K562 (cell line): ENCODE measurements at regions not wholly inside any gene's neighbourhood (a gene's known extent, or its start where the extent isn't known, plus 50 kb on each side); places are given as distances from the start of the nearest gene placed in this dataset.

Source experiments
- ATAC-seq: fragments of 200-7000 bp; cut with Tn5 transposase; 3 replicates; pipeline ENCODE4 v1.9.1; 2020; ENCODE audit warnings: moderate library complexity
- BruUV-seq: library from RNA; stranded (reverse); fragments of 400-500 nt; replicated peaks from 2 replicates; lab custom pipeline; 2021; lab: Mats Ljungman, UMichigan
- CTCF ChIA-PET: fragments of 300-600 bp; formaldehyde crosslinking; extraction: SDS; loops from one replicate; lab custom pipeline; 2021; ENCODE audit warnings: low intra/inter-chr PET ratio; lab: Yijun Ruan, JAX
- POLR2A ChIA-PET: fragments of 300-600, 350-650 bp; sonication (Branson Sonifier 250); formaldehyde crosslinking; extraction: SDS; loops from one replicate; lab custom pipeline; 2021; ENCODE audit warnings: antibody characterized with exemption, inconsistent platforms; lab: Yijun Ruan, JAX
- DNase-seq, 4 experiments: peaks; one replicate each; pipeline versions ENCODE4 v3.0.0 to v3.0.0-alpha.2; 2011 to 2018; ENCODE audit warnings: low spot score in 3 of 4, mixed read lengths in 3 of 4; ENCODE audit errors: extremely low read depth in 1 of 4
- FAIRE-seq: peaks from 2 replicates; lab custom pipeline; 2011; peaks lifted over from hg19 to GRCh38; lab: Jason Lieb, UNC
- H2AFZ ChIP-seq: 2 replicates; pipeline ENCODE4 v1.6.0; 2011; ENCODE audit warnings: low read depth, low read length, control low read depth, inconsistent platforms
- H3K27ac ChIP-seq: fragments of 200-600 bp; 3 replicates; pipeline ENCODE4 v1.8.0; 2011; ENCODE audit warnings: low read depth, mild to moderate bottlenecking, control low read depth, inconsistent platforms, low read length, moderate library complexity, mixed read lengths; ENCODE audit errors: extremely low read depth
- H3K27me3 ChIP-seq, 2 experiments: fragments of 300-600 bp in 1 of 2; 2 replicates in 1 of 2; 3 replicates in 1 of 2; pipeline versions ENCODE4 v1.6.0 to v1.8.0; 2011; ENCODE audit warnings: inconsistent platforms in 2 of 2, low read length in 2 of 2, mild to moderate bottlenecking in 1 of 2, mixed read lengths in 1 of 2, moderate library complexity in 1 of 2; ENCODE audit not compliant: control insufficient read depth in 2 of 2, insufficient read depth in 2 of 2
- H3K36me3 ChIP-seq: fragments of 300-600 bp; 3 replicates; pipeline ENCODE4 v1.8.0; 2011; ENCODE audit warnings: mild to moderate bottlenecking, low read length, inconsistent platforms; ENCODE audit not compliant: control insufficient read depth, insufficient read depth
- H3K4me1 ChIP-seq, 2 experiments: fragments of 200-600 bp in 1 of 2; replicated peaks in 1 of 2; 2 replicates in 1 of 2; 3 replicates in 1 of 2; pipeline versions ENCODE4 v1.5.1 to v1.8.0; 2011; ENCODE audit warnings: inconsistent platforms in 2 of 2, low read length in 2 of 2, mild to moderate bottlenecking in 1 of 2, mixed read lengths in 1 of 2, moderate library complexity in 1 of 2; ENCODE audit not compliant: control insufficient read depth in 2 of 2, insufficient read depth in 2 of 2
- H3K4me2 ChIP-seq: 2 replicates; pipeline ENCODE4 v1.6.1; 2011; ENCODE audit warnings: low read length, control low read depth, inconsistent platforms, mixed read lengths; ENCODE audit not compliant: insufficient read depth
- H3K4me3 ChIP-seq: fragments of 200-600 bp; sonication (generic), shearing (Covaris generic); 2 replicates; pipeline ENCODE4 v1.5.1; 2016; ENCODE audit warnings: control low read depth, inconsistent platforms
- H3K79me2 ChIP-seq: fragments of 200-600 bp; 3 replicates; pipeline ENCODE4 v1.8.0; 2011; ENCODE audit warnings: low read length, inconsistent platforms; ENCODE audit not compliant: control insufficient read depth, insufficient read depth
- H3K9ac ChIP-seq, 2 experiments: 2 replicates each; pipeline versions ENCODE4 v1.6.0 to v1.6.1; 2011; ENCODE audit warnings: low read depth in 2 of 2, low read length in 2 of 2, control low read depth in 1 of 2, inconsistent platforms in 1 of 2, mild to moderate bottlenecking in 1 of 2, mixed read lengths in 1 of 2; ENCODE audit not compliant: insufficient read depth in 1 of 2
- H3K9me1 ChIP-seq: one replicate; pipeline ENCODE4 v1.6.0; 2011; ENCODE audit warnings: inconsistent platforms, mild to moderate bottlenecking, low read length, moderate library complexity; ENCODE audit not compliant: control insufficient read depth, insufficient read depth
- H3K9me3 ChIP-seq: replicated peaks from 2 replicates; pipeline ENCODE4 v1.5.1; 2011; ENCODE audit warnings: low read depth, low read length, inconsistent platforms; ENCODE audit not compliant: control insufficient read depth, insufficient read depth
- H4K20me1 ChIP-seq: replicated peaks from 2 replicates; pipeline ENCODE4 v1.6.1; 2011; ENCODE audit warnings: low read length, inconsistent platforms, mixed read lengths; ENCODE audit not compliant: control insufficient read depth, insufficient read depth
- DDX20 ChIP-seq: fragments of 450-650 bp; IDR thresholded peaks from 2 replicates; pipeline ENCODE4 v1.6.1; 2016; ENCODE audit warnings: missing genetic modification characterization, low read depth, mild to moderate bottlenecking, missing compliant biosample characterization, moderate library complexity
- HMG20B ChIP-seq: fragments of 250-450 bp; sonication (Bioruptor Pico); IDR thresholded peaks from 2 replicates; pipeline ENCODE4 v1.5.0; 2021; ENCODE audit warnings: mild to moderate bottlenecking
- TFAP4 ChIP-seq: sonication (generic); formaldehyde crosslinking; IDR thresholded peaks from 2 replicates; pipeline ENCODE4 v1.8.0; 2022; ENCODE audit warnings: missing genetic modification reagents, mild to moderate bottlenecking, moderate library complexity, borderline replicate concordance
- XRCC4 ChIP-seq: IDR thresholded peaks from one replicate; pipeline ENCODE4 v1.6.1; 2011; ENCODE audit not compliant: insufficient read depth, insufficient read length; ENCODE audit errors: extremely low read depth
- ZNF133 ChIP-seq: fragments of 250-450 bp; sonication (Bioruptor Pico); IDR thresholded peaks from 2 replicates; pipeline ENCODE4 v1.4.0; 2020; ENCODE audit warnings: mild to moderate bottlenecking
- WGBS: fragments of 100-300 bp; shearing (Covaris generic); methylation state at CpG from one replicate; pipeline ENCODE4 v1.1.6; 2016; ENCODE audit warnings: low coverage, mixed read lengths; ENCODE audit not compliant: insufficient coverage; ENCODE audit errors: missing lambda C conversion rate; 5-methylcytosine and 5-hydroxymethylcytosine counted together
- in situ Hi-C: fragments of 300-500 bp; cut with MboI; formaldehyde crosslinking; loops from 4 replicates; pipeline ENCODE4 v1.15.0; 2018; ENCODE audit warnings: inconsistent platforms, mixed read lengths
- intact Hi-C: fragments of 100-400 bp; cut with micrococcal nuclease; formaldehyde crosslinking; loops from 2 replicates; pipeline ENCODE4 v1.14.2; 2022
- TF ChIP-seq, protein P1 (sequence below): fragments of 250-450 bp; sonication (Bioruptor Pico); IDR thresholded peaks from 2 replicates; pipeline ENCODE4 v1.8.0; 2022; ENCODE audit warnings: moderate library complexity, mild to moderate bottlenecking, inconsistent platforms
- TF ChIP-seq, protein P2 (sequence below): sonication (generic); formaldehyde crosslinking; IDR thresholded peaks from 2 replicates; pipeline ENCODE4 v1.8.1; 2023; ENCODE audit warnings: missing genetic modification reagents, mild to moderate bottlenecking, borderline replicate concordance

DNA sequence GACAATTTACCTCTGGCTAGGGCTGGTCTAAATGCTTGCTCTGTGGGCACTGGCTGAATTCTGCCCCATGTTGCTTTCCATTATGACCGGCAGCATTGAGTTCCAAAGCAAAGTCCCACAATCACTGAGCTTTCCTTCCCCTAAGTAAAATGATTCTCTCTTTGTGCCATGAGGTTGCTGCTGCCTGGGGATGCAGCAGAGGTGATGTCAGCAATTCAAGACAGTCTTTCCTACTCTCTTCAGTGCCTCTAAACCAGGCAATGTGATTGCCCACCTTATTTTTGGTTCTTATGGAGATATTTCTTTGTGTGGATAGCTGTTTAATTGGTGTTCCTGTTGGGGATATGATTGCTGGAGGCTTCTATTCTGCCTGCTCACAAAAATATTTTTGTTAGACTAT is 1043.9 kb upstream of the EPHA7 start:
- H3K4me2 ChIP-seq: no peak overlapping the region
- H3K4me1 ChIP-seq: no peaks in the 10 kb centered on the region
- CTCF ChIA-PET: no interaction called here
- no peaks in the 10 kb centered on the region for H4K20me1 ChIP-seq
- POLR2A ChIA-PET: no interaction called here
- no peak for FAIRE-seq
- no peak for ATAC-seq
- no CpG with 5 or more reads among the region's 1 CpG for WGBS
- H3K79me2 ChIP-seq: no peaks in the 10 kb centered on the region
- intact Hi-C loops (no loop called here), in situ Hi-C loops (no loop called here)
- BruUV-seq: no TSS peak
- H3K9ac ChIP-seq: no peak overlapping the region
- no peak overlapping the region for H3K27ac ChIP-seq
- H3K9me3 ChIP-seq: no peaks in the 10 kb centered on the region
- DNase-seq: no peak
- no peaks in the 10 kb centered on the region for H3K9me1 ChIP-seq
- no peak overlapping the region for H3K4me3 ChIP-seq
- TF ChIP-seq XRCC4 (no peak), DDX20 (no peak), ZNF133 (no peak), HMG20B (CRISPR knock-in tag) (no peak), TFAP4 (CRISPR knock-in tag) (no peak)
- TF ChIP-seq, protein P1, sequence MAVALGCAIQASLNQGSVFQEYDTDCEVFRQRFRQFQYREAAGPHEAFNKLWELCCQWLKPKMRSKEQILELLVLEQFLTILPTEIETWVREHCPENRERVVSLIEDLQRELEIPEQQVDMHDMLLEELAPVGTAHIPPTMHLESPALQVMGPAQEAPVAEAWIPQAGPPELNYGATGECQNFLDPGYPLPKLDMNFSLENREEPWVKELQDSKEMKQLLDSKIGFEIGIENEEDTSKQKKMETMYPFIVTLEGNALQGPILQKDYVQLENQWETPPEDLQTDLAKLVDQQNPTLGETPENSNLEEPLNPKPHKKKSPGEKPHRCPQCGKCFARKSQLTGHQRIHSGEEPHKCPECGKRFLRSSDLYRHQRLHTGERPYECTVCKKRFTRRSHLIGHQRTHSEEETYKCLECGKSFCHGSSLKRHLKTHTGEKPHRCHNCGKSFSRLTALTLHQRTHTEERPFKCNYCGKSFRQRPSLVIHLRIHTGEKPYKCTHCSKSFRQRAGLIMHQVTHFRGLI (CRISPR knock-in tag): no peak
- TF ChIP-seq, protein P2, sequence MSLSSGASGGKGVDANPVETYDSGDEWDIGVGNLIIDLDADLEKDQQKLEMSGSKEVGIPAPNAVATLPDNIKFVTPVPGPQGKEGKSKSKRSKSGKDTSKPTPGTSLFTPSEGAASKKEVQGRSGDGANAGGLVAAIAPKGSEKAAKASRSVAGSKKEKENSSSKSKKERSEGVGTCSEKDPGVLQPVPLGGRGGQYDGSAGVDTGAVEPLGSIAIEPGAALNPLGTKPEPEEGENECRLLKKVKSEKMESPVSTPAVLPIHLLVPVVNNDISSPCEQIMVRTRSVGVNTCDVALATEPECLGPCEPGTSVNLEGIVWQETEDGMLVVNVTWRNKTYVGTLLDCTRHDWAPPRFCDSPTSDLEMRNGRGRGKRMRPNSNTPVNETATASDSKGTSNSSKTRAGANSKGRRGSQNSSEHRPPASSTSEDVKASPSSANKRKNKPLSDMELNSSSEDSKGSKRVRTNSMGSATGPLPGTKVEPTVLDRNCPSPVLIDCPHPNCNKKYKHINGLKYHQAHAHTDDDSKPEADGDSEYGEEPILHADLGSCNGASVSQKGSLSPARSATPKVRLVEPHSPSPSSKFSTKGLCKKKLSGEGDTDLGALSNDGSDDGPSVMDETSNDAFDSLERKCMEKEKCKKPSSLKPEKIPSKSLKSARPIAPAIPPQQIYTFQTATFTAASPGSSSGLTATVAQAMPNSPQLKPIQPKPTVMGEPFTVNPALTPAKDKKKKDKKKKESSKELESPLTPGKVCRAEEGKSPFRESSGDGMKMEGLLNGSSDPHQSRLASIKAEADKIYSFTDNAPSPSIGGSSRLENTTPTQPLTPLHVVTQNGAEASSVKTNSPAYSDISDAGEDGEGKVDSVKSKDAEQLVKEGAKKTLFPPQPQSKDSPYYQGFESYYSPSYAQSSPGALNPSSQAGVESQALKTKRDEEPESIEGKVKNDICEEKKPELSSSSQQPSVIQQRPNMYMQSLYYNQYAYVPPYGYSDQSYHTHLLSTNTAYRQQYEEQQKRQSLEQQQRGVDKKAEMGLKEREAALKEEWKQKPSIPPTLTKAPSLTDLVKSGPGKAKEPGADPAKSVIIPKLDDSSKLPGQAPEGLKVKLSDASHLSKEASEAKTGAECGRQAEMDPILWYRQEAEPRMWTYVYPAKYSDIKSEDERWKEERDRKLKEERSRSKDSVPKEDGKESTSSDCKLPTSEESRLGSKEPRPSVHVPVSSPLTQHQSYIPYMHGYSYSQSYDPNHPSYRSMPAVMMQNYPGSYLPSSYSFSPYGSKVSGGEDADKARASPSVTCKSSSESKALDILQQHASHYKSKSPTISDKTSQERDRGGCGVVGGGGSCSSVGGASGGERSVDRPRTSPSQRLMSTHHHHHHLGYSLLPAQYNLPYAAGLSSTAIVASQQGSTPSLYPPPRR: no peak
- no peaks in the 10 kb centered on the region for H3K36me3 ChIP-seq
- no peaks in the 10 kb centered on the region for H3K27me3 ChIP-seq
- no peak overlapping the region for H2AFZ ChIP-seq
